KBM-7 (cell line): ENCODE measurements at regions not wholly inside any gene's neighbourhood (a gene's known extent, or its start where the extent isn't known, plus 50 kb on each side); places are given as distances from the start of the nearest gene placed in this dataset.
"Not testable (repeated sequence)": the region's sequence is repeated elsewhere in the genome, so short reads cannot be mapped to it uniquely, and the experiment has no call there.

Experiments
- DNase-seq: peaks from one replicate; pipeline ENCODE4 v3.0.0-alpha.2; 2015
- in situ Hi-C: fragments of 300-500 bp; cut with MboI; formaldehyde crosslinking; loops from 2 replicates; pipeline ENCODE4 v1.14.3; 2020; ENCODE audit warnings: low sequenced_read_pairs, low pct_unique_long_range_greater_than_20kb, mixed read lengths

- DNase-seq, result no peak
- in situ Hi-C loops, result no loop called here
These were observed 80.6 kb downstream of the MFSD1 start for GRCh38 chr3:158882445-158882844.

- in situ Hi-C loops, result no loop called here
- DNase-seq, result no peak
These were observed 94.9 kb downstream of the MFSD1 start for GRCh38 chr3:158896729-158897128.

- DNase-seq, result no peak
- in situ Hi-C loops, result no loop called here
These were observed 104.9 kb downstream of the MFSD1 start for GRCh38 chr3:158906749-158907148.

GRCh38 chr3:158908187-158908734 is 106.4 kb downstream of the MFSD1 start:
- in situ Hi-C loops, result no loop called here

GRCh38 chr3:158909870-158910269 is 108.0 kb downstream of the MFSD1 start:
- no peak for DNase-seq
- in situ Hi-C loops, result no loop called here

More at GRCh38 chr3:158908187-158908734, 106.4 kb downstream of the MFSD1 start:
- no peak for DNase-seq

- in situ Hi-C loops, result no loop called here
- no peak for DNase-seq
These were observed 109.7 kb downstream of the MFSD1 start for GRCh38 chr3:158911586-158911985.

- in situ Hi-C loops, result no loop called here
These were observed 110.3 kb downstream of the MFSD1 start for GRCh38 chr3:158912188-158912587.

GRCh38 chr3:158912621-158913020 is 110.8 kb downstream of the MFSD1 start:
- DNase-seq, result no peak
- in situ Hi-C loops, result no loop called here

More at GRCh38 chr3:158912188-158912587, 110.3 kb downstream of the MFSD1 start:
- DNase-seq, result no peak

- in situ Hi-C loops, result no loop called here
- no peak for DNase-seq
These were observed 114.3 kb downstream of the MFSD1 start for GRCh38 chr3:158916111-158916510.

GRCh38 chr3:158918008-158918407 is 116.2 kb downstream of the MFSD1 start:
- peak; percentile 49 for DNase-seq

GRCh38 chr3:158918451-158918850 is 116.6 kb downstream of the MFSD1 start:
- DNase-seq, result no peak
- in situ Hi-C loops, result no loop called here

More at GRCh38 chr3:158918008-158918407, 116.2 kb downstream of the MFSD1 start:
- in situ Hi-C loops, result no loop called here

GRCh38 chr3:158920371-158920770 is 118.5 kb downstream of the MFSD1 start:
- in situ Hi-C loops, result no loop called here
- no peak for DNase-seq

- in situ Hi-C loops, result no loop called here
- no peak for DNase-seq
These were observed 123.2 kb downstream of the MFSD1 start for GRCh38 chr3:158925021-158925420.

GRCh38 chr3:158925828-158926494 is 124.1 kb downstream of the MFSD1 start:
- no peak for DNase-seq
- in situ Hi-C loops, result no loop called here

GRCh38 chr3:158935846-158936245 is 134.0 kb downstream of the MFSD1 start:
- no peak for DNase-seq
- in situ Hi-C loops, result no loop called here

GRCh38 chr3:158936530-158937113 is 134.8 kb downstream of the MFSD1 start:
- DNase-seq, result no peak

GRCh38 chr3:158950178-158950901 is 148.5 kb downstream of the MFSD1 start:
- in situ Hi-C loops, result no loop called here

More at GRCh38 chr3:158936530-158937113, 134.8 kb downstream of the MFSD1 start:
- in situ Hi-C loops, result no loop called here

GRCh38 chr3:158953131-158953530 is 151.3 kb downstream of the MFSD1 start:
- in situ Hi-C loops, result no loop called here
- DNase-seq, result no peak

More at GRCh38 chr3:158950178-158950901, 148.5 kb downstream of the MFSD1 start:
- DNase-seq, result no peak

GRCh38 chr3:158954420-158954819 is 152.6 kb downstream of the MFSD1 start:
- in situ Hi-C loops, result no loop called here
- DNase-seq, result no peak

GRCh38 chr3:158957777-158958176 is 155.9 kb downstream of the MFSD1 start:
- DNase-seq, in situ Hi-C loops: not testable (repeated sequence)
